NCI-H2196 treated with DMSO at 0.1 percent for 48 hours (cell line): ENCODE measurements at regions not wholly inside any gene's neighbourhood (a gene's known extent, or its start where the extent isn't known, plus 50 kb on each side); places are given as distances from the start of the nearest gene placed in this dataset.
"Not testable (repeated sequence)": the region's sequence is repeated elsewhere in the genome, so short reads cannot be mapped to it uniquely, and the experiment has no call there.

Experiments
- DNase-seq: peaks from one replicate; lab custom pipeline; 2025; ENCODE audit not compliant: unreplicated experiment; lab: John Stamatoyannopoulos, UW

DNA sequence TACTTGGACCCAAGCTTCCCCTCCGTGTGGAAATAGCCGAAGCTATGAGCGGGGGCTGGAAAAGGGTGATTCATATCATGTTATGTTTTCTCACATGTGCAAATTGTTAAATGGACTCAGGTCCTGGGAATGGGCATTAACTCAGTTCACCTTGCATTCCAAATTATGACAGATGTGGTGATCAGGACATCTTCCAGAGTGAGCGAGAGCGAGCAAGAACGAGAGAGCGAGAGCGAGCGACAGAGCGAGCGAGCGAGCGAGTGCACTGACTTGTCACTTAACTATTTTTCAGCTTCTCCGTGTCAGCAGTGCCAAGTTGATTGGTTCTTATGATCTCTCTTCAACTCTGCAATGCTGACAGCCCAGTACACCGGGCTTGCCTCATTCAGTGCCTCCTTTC, 437.4 kb upstream of the NRSN1 start:
- no peak for DNase-seq

DNA sequence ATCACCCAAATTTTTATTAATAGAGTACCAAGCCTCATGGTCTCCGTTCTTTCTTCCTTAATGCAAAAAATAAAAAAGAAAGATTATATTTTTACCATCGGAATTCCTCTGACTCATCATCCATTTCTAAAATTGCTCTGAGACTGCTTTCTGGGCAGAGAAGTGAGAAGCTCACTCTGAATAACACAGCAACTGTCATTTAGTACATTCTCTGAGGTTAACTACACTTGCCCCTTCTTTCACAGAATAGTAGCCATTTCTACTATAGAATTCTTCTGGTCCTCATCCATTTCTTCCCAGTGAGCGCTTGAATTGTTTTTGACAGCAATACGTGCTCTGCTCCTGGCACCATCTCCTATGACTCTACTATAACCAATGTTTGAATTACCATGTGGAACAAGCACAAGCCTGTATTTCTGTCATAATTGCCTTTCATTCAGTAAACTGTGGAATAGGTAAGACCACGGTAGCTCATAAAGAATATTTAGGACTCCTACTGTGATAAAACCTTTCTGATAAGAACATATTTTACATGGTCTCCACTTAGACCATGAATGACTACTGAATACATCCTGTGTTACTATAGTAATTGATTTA, 435.5 kb upstream of the NRSN1 start:
- no peak for DNase-seq

DNA sequence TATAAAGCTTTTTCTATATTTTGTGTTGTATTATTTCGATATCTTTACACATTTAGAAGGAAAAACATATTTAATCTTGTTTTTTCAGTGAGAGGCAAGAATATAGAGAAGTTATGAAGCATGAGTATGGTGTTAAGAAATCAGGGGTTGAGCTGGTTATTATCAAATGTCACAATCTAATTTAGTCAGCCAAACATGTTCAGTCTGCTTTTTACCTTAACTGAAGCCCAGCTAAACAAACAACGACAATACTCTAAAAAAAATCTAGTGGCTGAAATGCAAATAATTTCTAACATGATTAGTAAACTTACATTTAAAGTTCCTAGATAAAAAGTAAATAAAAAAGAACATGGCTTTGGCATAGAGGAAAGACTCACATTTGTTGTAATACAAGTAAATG, 433.8 kb upstream of the NRSN1 start:
- DNase-seq = no peak

- DNase-seq = no peak
Observed at GRCh38 chr6:23696992-23697391, 429.0 kb upstream of the NRSN1 start.

DNA sequence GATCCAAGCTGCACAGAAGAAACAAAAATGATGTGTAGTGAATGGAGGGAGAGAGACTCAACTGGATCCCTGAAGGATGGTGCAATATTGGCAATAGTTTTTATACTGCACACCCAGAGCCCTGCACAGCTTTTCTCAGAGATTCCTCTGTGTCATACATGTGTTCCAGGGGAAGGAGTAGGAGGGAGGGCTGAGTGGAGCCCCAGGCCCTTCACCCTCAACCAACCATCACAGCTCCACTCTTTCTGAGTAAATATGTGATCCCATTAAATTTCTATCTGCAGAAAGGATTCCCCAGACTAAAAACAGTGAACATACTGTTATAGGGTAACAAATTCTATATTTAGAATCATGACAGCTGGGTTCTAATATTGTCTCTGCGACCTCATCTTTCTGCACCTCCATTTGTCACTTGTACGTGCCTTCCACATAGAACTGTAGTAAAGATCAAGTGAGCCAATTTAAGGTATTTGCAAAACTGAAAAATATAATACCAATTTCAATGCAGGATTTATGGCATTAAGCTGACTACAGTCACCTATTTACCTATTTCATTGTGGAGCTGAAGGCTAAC, 421.4 kb upstream of the NRSN1 start:
- DNase-seq = no peak

GRCh38 chr6:23705697-23706096, 420.3 kb upstream of the NRSN1 start:
- DNase-seq = no peak

- no peak for DNase-seq
Observed at GRCh38 chr6:23712756-23713155, 413.3 kb upstream of the NRSN1 start.

- DNase-seq = no peak
Observed at GRCh38 chr6:23713211-23713610, 412.8 kb upstream of the NRSN1 start.

DNA sequence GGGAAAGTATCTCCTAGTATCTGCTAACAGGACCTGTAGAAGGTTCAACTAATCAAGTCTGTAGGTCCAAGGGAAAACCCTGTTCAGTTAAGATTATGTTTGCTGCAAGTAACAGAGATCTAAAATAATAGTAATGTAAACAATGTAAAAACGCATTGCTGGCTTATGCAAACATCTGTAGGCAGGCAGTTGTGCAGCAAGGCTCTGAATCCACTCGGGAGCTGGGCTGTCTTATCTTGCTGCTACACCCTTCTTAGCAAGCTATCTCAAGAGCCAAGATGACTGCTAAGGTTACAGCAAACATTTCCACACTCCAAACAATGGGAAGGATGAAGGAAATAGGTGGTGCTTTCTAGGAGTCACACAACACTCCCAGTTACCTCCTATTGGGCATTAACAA, 397.3 kb upstream of the NRSN1 start:
- no peak for DNase-seq

DNA sequence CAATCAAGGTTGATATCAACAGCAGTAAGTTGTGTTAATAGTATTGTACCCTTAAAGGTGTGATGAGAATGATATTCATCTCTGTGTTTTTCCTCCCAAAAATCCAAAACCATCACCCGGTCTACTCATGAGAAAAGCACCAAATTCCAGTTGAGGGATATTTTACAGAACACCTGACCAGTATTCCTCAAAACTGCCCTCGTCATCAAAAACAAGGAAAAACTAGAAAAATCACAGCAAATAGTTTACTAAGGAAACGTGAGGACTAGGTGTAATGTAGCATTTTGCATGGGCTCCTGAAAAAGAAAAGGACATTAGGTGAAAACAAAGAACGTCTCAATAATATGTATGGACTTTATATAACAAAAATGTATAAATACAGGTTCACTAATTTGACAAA, 394.4 kb upstream of the NRSN1 start:
- no peak for DNase-seq

- DNase-seq = no peak
Observed at GRCh38 chr6:23732521-23732920, 393.5 kb upstream of the NRSN1 start.

DNA sequence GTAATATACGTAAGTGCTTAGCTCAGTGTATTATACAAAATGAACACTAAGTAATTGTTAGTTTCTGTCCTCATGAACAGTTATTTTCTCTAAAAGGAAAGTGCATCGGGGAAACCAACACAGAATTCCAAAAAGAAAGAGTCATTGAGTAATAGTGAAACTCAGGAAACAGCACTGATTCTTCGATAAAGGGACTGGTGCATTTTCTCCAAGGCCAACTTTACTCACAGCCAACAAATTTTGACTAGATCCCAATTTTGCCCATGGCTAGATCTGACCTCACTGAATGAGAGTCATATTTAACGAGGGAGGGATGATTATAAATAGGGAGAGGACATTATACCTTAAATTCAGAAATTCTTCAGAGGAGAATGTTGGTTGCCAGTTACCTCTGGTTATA, 390.9 kb upstream of the NRSN1 start:
- DNase-seq = no peak

GRCh38 chr6:23736577-23736976, 389.4 kb upstream of the NRSN1 start:
- DNase-seq = no peak

DNA sequence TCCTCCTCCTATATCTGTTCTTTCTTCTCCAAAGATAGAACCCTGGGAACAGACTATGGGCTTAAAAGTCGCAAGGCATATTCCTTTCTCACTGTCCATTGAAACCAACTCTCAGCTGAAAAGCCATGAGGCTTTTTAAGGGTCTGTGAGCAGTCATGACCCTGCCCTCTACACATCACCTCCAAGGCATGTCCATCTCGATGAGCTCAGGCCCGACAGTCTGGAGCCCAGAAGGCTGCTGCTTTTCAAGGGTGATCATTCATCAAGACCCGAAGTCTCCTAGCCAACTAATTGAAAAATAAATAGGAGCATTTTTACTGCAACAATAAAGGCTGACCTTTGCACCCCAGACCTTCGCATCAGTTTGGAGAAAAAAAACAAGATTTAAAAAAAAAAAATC, 378.8 kb upstream of the NRSN1 start:
- DNase-seq = no peak

DNA sequence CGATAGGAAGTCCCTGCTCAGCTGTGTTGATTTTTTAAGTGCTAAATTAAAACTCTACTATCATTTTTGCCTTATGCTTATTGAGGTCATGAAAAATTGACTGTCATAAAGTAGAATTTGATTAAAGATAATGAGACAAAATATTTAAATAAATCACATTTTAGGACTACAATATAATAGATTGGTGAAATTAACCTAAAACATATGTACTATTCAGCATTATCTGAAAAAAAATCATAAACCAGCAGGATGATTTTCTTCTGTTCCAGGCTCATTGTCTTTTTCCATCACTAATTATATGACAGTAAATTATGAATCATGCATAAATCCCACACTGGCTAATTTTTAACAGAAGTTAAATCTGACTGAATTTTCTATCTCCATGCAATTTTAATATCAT, 373.6 kb upstream of the NRSN1 start:
- no peak for DNase-seq

DNA sequence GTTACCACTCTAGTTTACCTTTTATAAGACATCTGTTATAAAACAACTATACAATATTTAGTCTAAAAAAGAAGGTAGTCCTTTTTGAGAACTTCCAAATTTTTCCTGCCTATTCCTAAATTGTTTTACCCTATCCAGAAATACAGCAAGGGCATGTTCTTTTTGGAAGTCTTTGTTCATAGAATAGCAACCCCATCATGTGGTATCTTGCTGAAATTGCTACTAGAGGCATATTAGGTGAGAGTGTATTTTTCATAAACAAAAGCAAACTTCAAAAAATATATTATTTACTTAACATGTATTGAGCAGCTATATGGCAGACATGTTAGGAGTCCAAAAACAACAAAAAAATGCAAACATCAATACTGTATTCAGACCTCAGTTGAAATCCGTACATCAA, 371.8 kb upstream of the NRSN1 start:
- no peak for DNase-seq

DNA sequence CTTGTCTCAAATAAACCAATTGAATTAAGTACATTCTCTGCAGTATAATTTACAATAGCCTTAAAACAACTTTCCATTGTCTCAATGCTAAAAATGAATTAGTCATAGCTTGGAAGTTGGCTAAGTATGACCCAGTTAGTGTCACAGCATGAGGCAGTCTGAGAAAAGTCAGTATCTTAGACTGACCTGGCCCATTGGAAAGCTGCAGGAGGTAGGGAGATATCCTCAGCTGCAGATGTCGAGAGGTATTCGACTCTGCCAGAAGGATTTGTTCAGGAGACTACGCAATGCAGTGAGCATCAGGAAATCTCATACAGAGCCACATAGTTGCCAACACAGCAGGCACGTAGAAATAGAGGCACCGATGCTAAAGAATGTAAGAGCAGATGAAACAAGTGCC, 350.9 kb upstream of the NRSN1 start:
- no peak for DNase-seq

DNA sequence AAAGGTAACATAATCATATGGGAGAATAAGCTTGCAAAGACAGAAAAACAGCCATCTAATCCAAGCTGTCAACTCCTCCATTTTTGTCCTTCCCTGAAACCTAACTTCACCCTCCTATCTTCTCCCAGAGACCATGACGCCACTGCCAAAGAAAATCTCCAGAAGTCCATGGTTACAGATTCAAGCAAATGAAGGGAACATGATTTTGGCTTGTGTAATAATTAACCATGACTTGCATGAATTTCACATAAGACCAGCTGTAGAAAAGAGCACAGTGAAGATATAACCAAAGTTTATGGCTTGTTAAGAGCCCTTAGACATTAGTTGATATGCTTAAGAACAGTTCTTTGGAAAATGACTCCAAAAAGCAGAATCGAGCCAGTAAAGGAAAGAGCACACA, 342.1 kb upstream of the NRSN1 start:
- no peak for DNase-seq

GRCh38 chr6:23784301-23784919, 341.6 kb upstream of the NRSN1 start:
- DNase-seq = no peak

DNA sequence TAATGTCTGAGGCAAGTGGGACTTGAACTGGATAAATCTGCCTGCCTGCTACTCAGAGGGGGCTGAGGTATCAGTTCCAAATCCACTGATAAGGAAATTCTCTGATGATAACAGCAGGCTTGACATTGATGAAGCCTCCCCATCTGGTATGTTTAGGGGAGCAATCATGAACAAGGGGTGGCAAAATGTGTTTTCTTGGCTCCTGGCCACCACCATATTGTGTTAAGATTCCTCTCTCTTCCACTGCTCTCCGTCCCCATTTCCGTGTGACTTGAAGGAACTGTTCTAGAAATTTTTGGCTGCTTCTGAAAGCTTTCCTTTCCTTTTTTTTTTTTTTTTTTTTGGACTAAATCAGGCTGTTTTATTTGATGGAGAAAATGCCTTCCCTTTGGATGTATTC, 335.3 kb upstream of the NRSN1 start:
- DNase-seq = no peak

DNA sequence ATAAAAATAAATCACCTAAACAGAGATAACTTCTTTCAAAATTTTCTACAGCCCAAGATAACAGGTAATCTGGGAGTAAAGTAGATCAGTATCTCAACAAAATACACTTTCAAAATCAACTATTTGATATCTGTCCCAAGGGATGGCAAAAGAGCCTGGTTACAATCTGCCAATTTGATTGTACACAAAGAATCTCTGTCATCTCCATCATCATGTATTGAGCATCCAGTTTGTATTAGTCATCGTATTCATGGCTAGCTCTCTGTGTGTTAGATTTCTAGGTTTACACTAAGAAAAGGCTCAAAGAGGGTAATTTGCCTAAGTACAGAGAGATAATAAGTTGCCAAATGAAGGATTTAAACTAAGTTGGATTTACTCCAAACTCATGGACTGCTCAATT, 329.0 kb upstream of the NRSN1 start:
- DNase-seq = no peak

DNA sequence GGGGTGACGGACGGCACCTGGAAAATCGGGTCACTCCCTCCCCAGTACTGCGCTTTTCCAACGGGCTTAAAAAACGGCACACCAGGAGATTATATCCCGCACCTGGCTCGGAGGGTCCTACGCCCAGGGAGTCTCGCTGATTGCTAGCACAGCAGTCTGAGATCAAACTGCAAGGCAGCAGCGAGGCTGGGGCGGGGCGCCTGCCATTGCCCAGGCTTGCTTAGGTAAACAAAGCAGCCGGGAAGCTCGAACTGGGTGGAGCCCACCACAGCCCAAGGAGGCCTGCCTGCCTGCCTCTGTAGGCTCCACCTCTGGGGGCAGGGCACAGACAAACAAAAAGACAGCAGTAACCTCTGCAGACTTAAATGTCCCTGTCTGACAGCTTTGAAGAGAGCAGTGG, 321.7 kb upstream of the NRSN1 start:
- DNase-seq = not testable (repeated sequence)

DNA sequence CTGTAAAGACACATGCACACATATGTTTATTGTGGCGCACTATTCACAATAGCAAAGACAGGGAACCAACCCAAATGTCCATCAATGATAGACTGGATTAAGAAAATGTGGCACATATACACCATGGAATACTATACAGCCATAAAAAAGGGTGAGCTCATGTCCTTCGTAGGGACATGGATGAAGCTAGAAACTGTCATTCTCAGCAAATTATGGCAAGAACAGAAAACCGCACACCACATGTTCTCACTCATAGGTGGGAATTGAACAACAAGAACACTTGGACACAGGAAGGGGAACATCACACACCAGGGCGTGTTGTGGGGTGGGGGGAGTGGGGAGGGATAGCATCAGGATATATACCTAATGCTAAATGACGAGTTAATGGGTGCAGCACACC, 304.9 kb upstream of the NRSN1 start:
- DNase-seq = not testable (repeated sequence)
